PFSK-1 (cell line): ENCODE measurements at regions not wholly inside any gene's neighbourhood (a gene's known extent, or its start where the extent isn't known, plus 50 kb on each side); places are given as distances from the start of the nearest gene placed in this dataset.

ENCODE experiments used
- FOXP2 ChIP-seq: optimal IDR thresholded peaks from 2 replicates; pipeline ENCODE3; 2011; ENCODE audit warnings: borderline replicate concordance, control low read depth, inconsistent platforms; ENCODE audit not compliant: insufficient read depth; ENCODE audit errors: extremely low read length, extremely low read depth
- POLR2AphosphoS5 ChIP-seq: IDR thresholded peaks from 2 replicates; pipeline ENCODE4 v1.6.1; 2012; ENCODE audit warnings: low read depth, mild to moderate bottlenecking, control low read depth, low read length, moderate library complexity
- SIN3A ChIP-seq: IDR thresholded peaks from 2 replicates; pipeline ENCODE4 v1.6.1; 2012; ENCODE audit warnings: mild to moderate bottlenecking, low read length, moderate library complexity, borderline replicate concordance; ENCODE audit not compliant: insufficient read depth
- TAF1 ChIP-seq: IDR thresholded peaks from 2 replicates; pipeline ENCODE4 v1.6.1; 2012; ENCODE audit warnings: low read length, control low read depth, borderline replicate concordance; ENCODE audit not compliant: insufficient read depth
- TF ChIP-seq, protein P1 (sequence below), 2 experiments: IDR thresholded peaks; 2 replicates each; pipeline versions ENCODE4 v1.6.1 to v1.8.0; 2011 to 2012; ENCODE audit warnings: low read depth in 2 of 2, low read length in 2 of 2, control low read depth in 1 of 2, inconsistent platforms in 1 of 2, mild to moderate bottlenecking in 1 of 2, moderate library complexity in 1 of 2; ENCODE audit not compliant: insufficient read depth in 1 of 2

DNA sequence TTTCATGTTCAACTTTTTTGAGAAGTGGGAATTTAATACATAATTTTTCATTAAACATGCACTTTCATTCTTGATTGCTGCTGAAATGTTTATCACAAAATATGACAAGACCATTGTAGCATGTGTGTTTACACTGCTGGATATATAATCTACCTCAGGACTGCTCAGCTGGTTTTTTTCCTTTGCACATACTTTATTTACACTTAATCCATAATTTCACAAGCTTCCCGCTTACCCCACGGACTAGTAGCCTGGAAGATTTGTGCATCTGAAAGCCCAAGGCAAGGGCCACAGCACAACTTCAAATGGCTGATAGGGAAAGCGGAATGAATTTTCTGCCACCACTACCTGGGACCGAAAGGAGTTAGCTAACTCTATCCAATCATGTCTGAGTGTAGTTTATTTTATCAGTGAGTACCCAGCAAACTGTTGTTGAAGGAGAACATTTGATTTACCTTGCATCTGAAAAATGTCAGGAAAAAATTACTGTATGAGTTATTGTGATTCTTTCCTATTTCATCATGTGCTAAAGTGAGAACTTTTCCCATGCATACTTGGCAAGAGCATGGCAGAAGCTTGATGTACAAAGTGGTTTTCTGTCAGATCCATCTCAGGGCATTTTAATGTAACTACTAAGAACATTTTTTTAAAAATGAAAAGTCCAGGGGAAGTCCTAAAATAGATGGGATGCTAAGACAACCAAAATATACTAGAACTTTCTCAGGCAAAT is 558.2 kb upstream of the USP24 start:
- TF ChIP-seq, protein P1, sequence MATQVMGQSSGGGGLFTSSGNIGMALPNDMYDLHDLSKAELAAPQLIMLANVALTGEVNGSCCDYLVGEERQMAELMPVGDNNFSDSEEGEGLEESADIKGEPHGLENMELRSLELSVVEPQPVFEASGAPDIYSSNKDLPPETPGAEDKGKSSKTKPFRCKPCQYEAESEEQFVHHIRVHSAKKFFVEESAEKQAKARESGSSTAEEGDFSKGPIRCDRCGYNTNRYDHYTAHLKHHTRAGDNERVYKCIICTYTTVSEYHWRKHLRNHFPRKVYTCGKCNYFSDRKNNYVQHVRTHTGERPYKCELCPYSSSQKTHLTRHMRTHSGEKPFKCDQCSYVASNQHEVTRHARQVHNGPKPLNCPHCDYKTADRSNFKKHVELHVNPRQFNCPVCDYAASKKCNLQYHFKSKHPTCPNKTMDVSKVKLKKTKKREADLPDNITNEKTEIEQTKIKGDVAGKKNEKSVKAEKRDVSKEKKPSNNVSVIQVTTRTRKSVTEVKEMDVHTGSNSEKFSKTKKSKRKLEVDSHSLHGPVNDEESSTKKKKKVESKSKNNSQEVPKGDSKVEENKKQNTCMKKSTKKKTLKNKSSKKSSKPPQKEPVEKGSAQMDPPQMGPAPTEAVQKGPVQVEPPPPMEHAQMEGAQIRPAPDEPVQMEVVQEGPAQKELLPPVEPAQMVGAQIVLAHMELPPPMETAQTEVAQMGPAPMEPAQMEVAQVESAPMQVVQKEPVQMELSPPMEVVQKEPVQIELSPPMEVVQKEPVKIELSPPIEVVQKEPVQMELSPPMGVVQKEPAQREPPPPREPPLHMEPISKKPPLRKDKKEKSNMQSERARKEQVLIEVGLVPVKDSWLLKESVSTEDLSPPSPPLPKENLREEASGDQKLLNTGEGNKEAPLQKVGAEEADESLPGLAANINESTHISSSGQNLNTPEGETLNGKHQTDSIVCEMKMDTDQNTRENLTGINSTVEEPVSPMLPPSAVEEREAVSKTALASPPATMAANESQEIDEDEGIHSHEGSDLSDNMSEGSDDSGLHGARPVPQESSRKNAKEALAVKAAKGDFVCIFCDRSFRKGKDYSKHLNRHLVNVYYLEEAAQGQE (IDR thresholded peaks at IDR 0.05; ENCODE audit: insufficient read depth in 1 of 2, low read depth in 2 of 2, low read length in 2 of 2): no peak
- TF ChIP-seq POLR2AphosphoS5: no peak
- TF ChIP-seq TAF1: no peak
- TF ChIP-seq FOXP2: no peak
- TF ChIP-seq SIN3A: no peak

DNA sequence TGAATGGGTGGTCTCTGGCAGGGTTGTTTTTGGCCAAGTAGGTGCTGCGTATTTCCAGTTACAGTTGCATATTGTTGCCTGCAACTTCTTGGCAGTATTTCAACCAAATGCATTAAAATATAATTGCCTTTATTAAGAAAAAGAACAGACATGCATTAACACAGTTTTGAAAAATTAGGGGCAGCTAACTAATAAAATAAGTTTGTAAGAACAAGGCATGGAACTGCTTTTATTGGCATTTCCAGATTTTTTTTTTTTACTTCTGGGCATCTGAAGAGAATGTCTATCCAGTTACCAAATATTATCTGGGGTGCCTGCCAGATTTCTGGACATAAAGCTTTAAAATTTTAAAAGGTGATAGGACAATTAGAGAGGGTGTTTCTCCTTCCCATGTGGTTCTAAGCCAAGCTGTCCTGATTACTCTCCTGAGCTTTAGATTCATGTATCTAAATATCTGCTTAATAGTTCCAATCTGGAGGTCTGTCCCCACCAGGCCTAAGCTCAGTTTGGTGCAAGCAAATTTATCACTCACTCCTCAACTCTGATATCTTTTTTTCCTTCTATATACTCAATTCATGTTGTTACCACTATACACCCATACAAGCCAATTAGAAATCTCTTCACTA is 553.3 kb upstream of the USP24 start:
- TF ChIP-seq, protein P1 (IDR thresholded peaks at IDR 0.05; ENCODE audit: insufficient read depth in 1 of 2, low read depth in 2 of 2, low read length in 2 of 2): no peak
- no peak for TF ChIP-seq TAF1
- no peak for TF ChIP-seq SIN3A
- no peak for TF ChIP-seq POLR2AphosphoS5
- TF ChIP-seq FOXP2: no peak

DNA sequence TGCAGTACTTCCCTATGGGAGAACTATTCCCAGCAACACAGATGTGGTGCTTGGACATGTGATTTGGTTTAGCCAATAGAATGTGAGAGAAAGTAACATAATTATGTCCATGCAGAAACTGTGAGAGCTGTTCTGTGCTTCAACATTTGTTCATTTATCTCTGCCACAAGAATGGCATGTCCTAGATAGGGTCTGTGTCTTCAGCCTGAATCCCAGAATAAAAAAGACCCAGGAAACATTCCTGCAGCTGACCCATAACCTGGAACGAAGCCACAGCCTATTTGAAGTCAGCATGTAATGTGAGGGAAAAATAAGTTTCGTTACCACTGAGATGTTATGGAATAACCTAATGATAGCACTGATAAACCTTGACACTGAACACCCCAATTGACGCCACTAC is 552.0 kb upstream of the USP24 start:
- TF ChIP-seq SIN3A (no peak), FOXP2 (no peak), TAF1 (no peak), POLR2AphosphoS5 (no peak)
- TF ChIP-seq, protein P1 (IDR thresholded peaks at IDR 0.05; ENCODE audit: insufficient read depth in 1 of 2, low read depth in 2 of 2, low read length in 2 of 2): no peak

DNA sequence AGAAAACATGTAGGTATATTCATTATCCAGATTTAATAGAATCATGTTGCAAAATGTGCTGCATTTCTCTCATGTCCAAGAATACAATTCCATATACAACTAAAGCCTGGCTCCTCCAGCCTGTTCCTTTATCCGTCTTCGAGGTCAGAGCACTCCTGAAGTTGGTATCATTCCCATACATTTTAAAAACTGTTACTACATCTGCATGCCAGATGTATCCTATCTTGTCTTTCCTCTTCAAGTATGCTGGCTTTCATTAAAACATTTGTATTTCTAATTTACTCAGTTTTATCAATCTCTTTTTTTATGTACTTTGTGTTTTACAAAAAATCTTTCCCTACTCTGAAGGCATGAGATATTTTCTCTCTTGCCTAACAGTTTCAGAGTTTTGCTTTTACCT is 536.6 kb upstream of the USP24 start:
- no peak for TF ChIP-seq TAF1
- TF ChIP-seq POLR2AphosphoS5: no peak
- TF ChIP-seq, protein P1 (IDR thresholded peaks at IDR 0.05; ENCODE audit: insufficient read depth in 1 of 2, low read depth in 2 of 2, low read length in 2 of 2): no peak
- no peak for TF ChIP-seq FOXP2
- TF ChIP-seq SIN3A: no peak
